Heart left ventricle (tissue), 13 donors: ENCODE measurements at regions not wholly inside any gene's neighbourhood (a gene's known extent, or its start where the extent isn't known, plus 50 kb on each side); places are given as distances from the start of the nearest gene placed in this dataset.

Experiments used
- POLR2A ChIP-seq, 2 donors: fragments of 450-650 bp; IDR thresholded peaks; one replicate each; pipeline ENCODE4 v1.6.1; 2017; ENCODE audit warnings: antibody characterized with exemption in 2 of 2, mild to moderate bottlenecking in 2 of 2, moderate library complexity in 2 of 2
- TF ChIP-seq, protein P1 (sequence below), 12 donors: fragments of 200-600 bp; sonication (generic) in 4 of 12; IDR thresholded peaks; one replicate each; pipeline versions ENCODE4 v1.5.0 to v1.8.0; 2018 to 2022; ENCODE audit warnings: antibody characterized with exemption in 12 of 12, mild to moderate bottlenecking in 5 of 12
- donor health status: ischemic (EF 13 %, LVEDD 7.1; RV severe dilation, severe dysfunction).
- donor health status: DM: no; HTN: yes; CAD: no.
- donor health status: DM: no; HTN: no; CAD: no.
- donor health status: ischemic (EF 25% LVEDD 6.9; RV normal size, moderate dysfunction).
- donor health status: ischemic (EF 25% LVEDD 5.7; RV mildly dilated, moderate dysfunction).
- donor health status: ischemic (EF 35%, LVEDD 5.7; RV mildly dilated, moderate dysfunction).
- donor health status: nonischemic (EF 11% LVEDD 7.7; RV severe dilation, severe dysfunction).
- donor health status: DM: yes; HTN: yes; CAD: no.
- donor health status: PGD.
- donor health status: ischemic (EF 29% LVEDD 5.4; RV normal size, mild dysfunction).
- donor health status: nonischemic (EF 23%, LVEDD 6.1; RV moderate dilation, normal function).

DNA sequence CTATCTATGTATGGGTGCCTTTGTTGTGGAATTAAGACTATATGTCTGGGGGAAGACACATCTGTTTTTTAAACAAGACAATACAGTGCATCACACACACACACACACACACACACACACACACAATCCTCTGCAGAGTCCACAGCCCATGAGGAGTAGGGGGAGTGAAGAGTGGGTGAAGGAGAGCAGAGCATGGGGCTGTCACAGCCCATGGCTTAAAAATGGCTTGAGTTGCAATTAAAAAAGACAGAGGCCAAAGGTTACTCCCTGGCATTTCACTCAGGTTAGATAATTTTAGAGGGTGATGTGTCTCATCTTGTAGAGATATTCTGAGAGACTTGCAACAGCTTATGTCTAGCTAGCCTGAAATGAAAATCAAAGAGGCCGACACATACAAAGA, 176.5 kb upstream of the PLXNA2 start:
- TF ChIP-seq, protein P1, sequence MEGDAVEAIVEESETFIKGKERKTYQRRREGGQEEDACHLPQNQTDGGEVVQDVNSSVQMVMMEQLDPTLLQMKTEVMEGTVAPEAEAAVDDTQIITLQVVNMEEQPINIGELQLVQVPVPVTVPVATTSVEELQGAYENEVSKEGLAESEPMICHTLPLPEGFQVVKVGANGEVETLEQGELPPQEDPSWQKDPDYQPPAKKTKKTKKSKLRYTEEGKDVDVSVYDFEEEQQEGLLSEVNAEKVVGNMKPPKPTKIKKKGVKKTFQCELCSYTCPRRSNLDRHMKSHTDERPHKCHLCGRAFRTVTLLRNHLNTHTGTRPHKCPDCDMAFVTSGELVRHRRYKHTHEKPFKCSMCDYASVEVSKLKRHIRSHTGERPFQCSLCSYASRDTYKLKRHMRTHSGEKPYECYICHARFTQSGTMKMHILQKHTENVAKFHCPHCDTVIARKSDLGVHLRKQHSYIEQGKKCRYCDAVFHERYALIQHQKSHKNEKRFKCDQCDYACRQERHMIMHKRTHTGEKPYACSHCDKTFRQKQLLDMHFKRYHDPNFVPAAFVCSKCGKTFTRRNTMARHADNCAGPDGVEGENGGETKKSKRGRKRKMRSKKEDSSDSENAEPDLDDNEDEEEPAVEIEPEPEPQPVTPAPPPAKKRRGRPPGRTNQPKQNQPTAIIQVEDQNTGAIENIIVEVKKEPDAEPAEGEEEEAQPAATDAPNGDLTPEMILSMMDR (IDR thresholded peaks at IDR 0.05) = no peak
- no peak for TF ChIP-seq POLR2A (IDR thresholded peaks at IDR 0.05)
